Esophagus squamous epithelium (tissue), 4 donors: ENCODE measurements at regions not wholly inside any gene's neighbourhood (a gene's known extent, or its start where the extent isn't known, plus 50 kb on each side); places are given as distances from the start of the nearest gene placed in this dataset.

Source experiments
- POLR2A ChIP-seq, 4 donors: fragments of 450-650 bp; IDR thresholded peaks; one replicate each; pipeline ENCODE4 v1.6.1; 2017; ENCODE audit warnings: antibody characterized with exemption in 4 of 4, mild to moderate bottlenecking in 4 of 4, moderate library complexity in 3 of 4
- TF ChIP-seq, protein P1 (sequence below), 6 experiments: fragments of 450-650 bp in 4 of 6; fragments of 200-600 bp in 2 of 6; sonication (generic) in 2 of 6; IDR thresholded peaks; one replicate each; pipeline ENCODE4 v1.5.1; 2016 to 2019; ENCODE audit warnings: antibody characterized with exemption in 6 of 6, mild to moderate bottlenecking in 4 of 6, moderate library complexity in 4 of 6

DNA sequence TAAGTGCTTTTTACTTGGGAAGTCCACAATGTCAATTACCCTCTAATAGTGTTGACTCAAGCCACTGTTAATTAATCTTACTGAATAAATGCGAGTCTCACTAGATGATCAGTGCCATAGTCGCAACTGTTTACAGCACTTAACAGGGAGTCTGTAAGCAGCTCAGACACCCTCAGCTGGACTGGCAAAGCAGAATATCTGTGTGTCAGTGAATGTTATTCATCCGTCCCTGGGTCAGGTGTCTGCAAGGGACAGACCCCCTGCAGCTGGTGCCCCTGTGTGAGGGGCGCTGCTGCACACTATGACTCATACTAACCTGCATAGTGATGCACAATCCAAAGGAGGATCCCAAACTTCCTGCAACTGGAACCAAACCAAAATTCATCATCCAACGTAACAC lies 306.5 kb downstream of the HHIPL2 start:
- TF ChIP-seq, protein P1, sequence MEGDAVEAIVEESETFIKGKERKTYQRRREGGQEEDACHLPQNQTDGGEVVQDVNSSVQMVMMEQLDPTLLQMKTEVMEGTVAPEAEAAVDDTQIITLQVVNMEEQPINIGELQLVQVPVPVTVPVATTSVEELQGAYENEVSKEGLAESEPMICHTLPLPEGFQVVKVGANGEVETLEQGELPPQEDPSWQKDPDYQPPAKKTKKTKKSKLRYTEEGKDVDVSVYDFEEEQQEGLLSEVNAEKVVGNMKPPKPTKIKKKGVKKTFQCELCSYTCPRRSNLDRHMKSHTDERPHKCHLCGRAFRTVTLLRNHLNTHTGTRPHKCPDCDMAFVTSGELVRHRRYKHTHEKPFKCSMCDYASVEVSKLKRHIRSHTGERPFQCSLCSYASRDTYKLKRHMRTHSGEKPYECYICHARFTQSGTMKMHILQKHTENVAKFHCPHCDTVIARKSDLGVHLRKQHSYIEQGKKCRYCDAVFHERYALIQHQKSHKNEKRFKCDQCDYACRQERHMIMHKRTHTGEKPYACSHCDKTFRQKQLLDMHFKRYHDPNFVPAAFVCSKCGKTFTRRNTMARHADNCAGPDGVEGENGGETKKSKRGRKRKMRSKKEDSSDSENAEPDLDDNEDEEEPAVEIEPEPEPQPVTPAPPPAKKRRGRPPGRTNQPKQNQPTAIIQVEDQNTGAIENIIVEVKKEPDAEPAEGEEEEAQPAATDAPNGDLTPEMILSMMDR (IDR thresholded peaks at IDR 0.05): no peak
- TF ChIP-seq POLR2A (IDR thresholded peaks at IDR 0.05): no peak
